ENCODE measurements at regions not wholly inside any gene's neighbourhood (a gene's known extent, or its start where the extent isn't known, plus 50 kb on each side); places are given as distances from the start of the nearest gene placed in this dataset.

GRCh38 chr14:23702656-23703426 is 66.7 kb downstream of the DHRS2 start:
- peaks cover 38% of the 10 kb centered on the region for H3K9me3 ChIP-seq
- DNase-seq (ENCODE audit: low read depth in 1 of 2, low spot score in 1 of 2) (no peak), FAIRE-seq (no peak), ATAC-seq (no peak)
- WGBS (ENCODE audit: missing lambda C conversion rate) = 0% methylated on average over 2 of the region's 2 CpGs
- H3K4me3 ChIP-seq = no peak overlapping the region
- no peak overlapping the region for H3K4me2 ChIP-seq
- CTCF ChIA-PET = interaction anchor here (1.0 to 2.8 kb wide), 4 partner anchors 11 to 208 kb away, joined by 3 to 10 read pairs (median 4); no protein-coding TSS in a partner anchor
- H3K4me1 ChIP-seq = no peaks in the 10 kb centered on the region
- H3K27ac ChIP-seq = no peak overlapping the region
- POLR2A ChIA-PET = no interaction called here
- TF ChIP-seq ZC3H11A (IDR thresholded peaks at IDR 0.05) (no peak), CEBPB (IDR thresholded peaks at IDR 0.05) (no peak)

GRCh38 chr14:23704890-23705289 is 68.7 kb downstream of the DHRS2 start:
- no peak for FAIRE-seq
- no peaks in the 10 kb centered on the region for H3K4me1 ChIP-seq
- DNase-seq (ENCODE audit: low read depth in 1 of 2, low spot score in 1 of 2) = peak in 1 of 2 experiments; percentile 30
- no peak overlapping the region for H3K4me3 ChIP-seq
- no peak for TF ChIP-seq CBX8 (IDR thresholded peaks at IDR 0.05)
- TF ChIP-seq ZFP36 (IDR thresholded peaks at IDR 0.05; ENCODE audit: borderline replicate concordance, partially characterized antibody) = peak; percentile 95
- no peak for TF ChIP-seq HOXA7 (CRISPR knock-in tag; IDR thresholded peaks at IDR 0.05)
- peaks cover 38% of the 10 kb centered on the region for H3K9me3 ChIP-seq
- H3K4me2 ChIP-seq = no peak overlapping the region
- 18% methylated on average over 2 of the region's 2 CpGs for WGBS (ENCODE audit: missing lambda C conversion rate)
- POLR2A ChIA-PET = no interaction called here
- H3K27ac ChIP-seq = no peak overlapping the region
- no peak for ATAC-seq
- CTCF ChIA-PET = interaction anchor here (1.1 kb wide), 1 partner anchor 73 kb away, joined by 4 read pairs; no protein-coding TSS in a partner anchor

- no peak overlapping the region for H3K27ac ChIP-seq
- no peaks in the 10 kb centered on the region for H3K4me1 ChIP-seq
- no peak overlapping the region for H3K4me3 ChIP-seq
- ChIA-PET CTCF (interaction anchor here (1.2 to 2.0 kb wide), 5 partner anchors 17 to 223 kb away, joined by 3 to 6 read pairs (median 4); no protein-coding TSS in a partner anchor), POLR2A (no interaction called here)
- ATAC-seq = no peak
- TF ChIP-seq MAFK (IDR thresholded peaks at IDR 0.05; ENCODE audit: partially characterized antibody) = peak; percentile 66
- no peak for TF ChIP-seq ZNF302 (CRISPR knock-in tag; IDR thresholded peaks at IDR 0.05)
- WGBS (ENCODE audit: missing lambda C conversion rate) = 13% methylated on average over 5 of the region's 5 CpGs
- peaks cover 35% of the 10 kb centered on the region for H3K9me3 ChIP-seq
- no peak overlapping the region for H3K4me2 ChIP-seq
- no peak for FAIRE-seq
- no peak for DNase-seq (ENCODE audit: low read depth in 1 of 2, low spot score in 1 of 2)
These were observed 71.3 kb downstream of the DHRS2 start for GRCh38 chr14:23707415-23707814.

- FAIRE-seq (no peak), ATAC-seq (no peak), DNase-seq (ENCODE audit: low read depth in 1 of 2, low spot score in 1 of 2) (no peak)
- no peak overlapping the region for H3K27ac ChIP-seq
- peaks cover 31% of the 10 kb centered on the region for H3K9me3 ChIP-seq
- 14% methylated on average over 4 of the region's 4 CpGs for WGBS (ENCODE audit: missing lambda C conversion rate)
- ChIA-PET CTCF (interaction anchor here (0.8 to 2.0 kb wide), 8 partner anchors 9 to 222 kb away, joined by 3 to 6 read pairs (median 3); no protein-coding TSS in a partner anchor), POLR2A (no interaction called here)
- no peaks in the 10 kb centered on the region for H3K4me1 ChIP-seq
- TF ChIP-seq SMC3 (IDR thresholded peaks at IDR 0.05) (no peak), ELK1 (IDR thresholded peaks at IDR 0.05; ENCODE audit: low read depth, low read length) (no peak)
- H3K4me2 ChIP-seq = no peak overlapping the region
- H3K4me3 ChIP-seq = no peak overlapping the region
These were observed 72.2 kb downstream of the DHRS2 start for GRCh38 chr14:23708343-23708742.

- Histone ChIP-seq H3K4me1 (no peaks in the 10 kb centered on the region), H3K9me3 (peaks cover 20% of the 10 kb centered on the region; the same call in 2 of the 3 replicates), H3K4me3 (no peak overlapping the region), H3K4me2 (no peak overlapping the region), H3K27ac (no peak overlapping the region)
- ATAC-seq (no peak), DNase-seq (ENCODE audit: low read depth in 1 of 2, low spot score in 1 of 2) (no peak), FAIRE-seq (no peak)
- POLR2A ChIA-PET = no interaction called here
- 12% methylated on average over 2 of the region's 2 CpGs for WGBS (ENCODE audit: missing lambda C conversion rate)
- TF ChIP-seq BCL3 (IDR thresholded peaks at IDR 0.05) = no peak
- TF ChIP-seq RAD21 (conservative IDR thresholded peaks at IDR 0.05 in 1 of 2, IDR thresholded peaks at IDR 0.05 in 1 of 2) = no peak
- TF ChIP-seq RCOR1 (IDR thresholded peaks at IDR 0.05; ENCODE audit: low read depth, low read length) = no peak
- TF ChIP-seq KDM5A (IDR thresholded peaks at IDR 0.05) = no peak
- no peak for TF ChIP-seq ZFP36 (IDR thresholded peaks at IDR 0.05; ENCODE audit: borderline replicate concordance, partially characterized antibody)
- TF ChIP-seq CHD4 (IDR thresholded peaks at IDR 0.05; ENCODE audit: borderline replicate concordance) = no peak
- CTCF ChIA-PET = no interaction called here
These were observed 73.8 kb downstream of the DHRS2 start for GRCh38 chr14:23709923-23710322.
